ENCODE measurements at regions not wholly inside any gene's neighbourhood (a gene's known extent, or its start where the extent isn't known, plus 50 kb on each side); places are given as distances from the start of the nearest gene placed in this dataset.
"Not testable (repeated sequence)": the region's sequence is repeated elsewhere in the genome, so short reads cannot be mapped to it uniquely, and the experiment has no call there.

- no peak overlapping the region for H3K4me2 ChIP-seq (ENCODE audit: insufficient read depth, low read length)
- H3K79me2 ChIP-seq (ENCODE audit: control insufficient read depth, insufficient read depth, low read length): no peaks in the 10 kb centered on the region
- intact Hi-C loops (cut with micrococcal nuclease) (no loop called here), in situ Hi-C loops (cut with MboI) (no loop called here)
- H3K4me1 ChIP-seq (replicated peaks in 1 of 2; ENCODE audit: control insufficient read depth in 2 of 2, insufficient read depth in 2 of 2, low read length in 2 of 2): no peaks in the 10 kb centered on the region
- ChIA-PET POLR2A (no interaction called here), CTCF (ENCODE audit: low intra/inter-chr PET ratio) (no interaction called here)
- no peak overlapping the region for H2AFZ ChIP-seq (ENCODE audit: low read depth, low read length)
- no peak overlapping the region for H3K4me3 ChIP-seq
- no peaks in the 10 kb centered on the region for H4K20me1 ChIP-seq (replicated peaks; ENCODE audit: control insufficient read depth, insufficient read depth, low read length)
- H3K27me3 ChIP-seq (ENCODE audit: control insufficient read depth in 2 of 2, insufficient read depth in 2 of 2, low read length in 2 of 2): no peaks in the 10 kb centered on the region
- no TSS peak for BruUV-seq (replicated peaks)
- no peak overlapping the region for H3K27ac ChIP-seq (ENCODE audit: extremely low read depth, low read depth, low read length)
- TF ChIP-seq MED1 (CRISPR knock-in tag; IDR thresholded peaks at IDR 0.05; ENCODE audit: borderline replicate concordance): no peak
- TF ChIP-seq PCBP1 (IDR thresholded peaks at IDR 0.05; ENCODE audit: low read depth, low read length, poor library complexity, severe bottlenecking): no peak
- TF ChIP-seq RCOR1 (IDR thresholded peaks at IDR 0.05; ENCODE audit: borderline replicate concordance in 1 of 2, low read depth in 2 of 2, low read length in 2 of 2): no peak
- no peak for TF ChIP-seq ZNF274 (IDR thresholded peaks at IDR 0.05; ENCODE audit: borderline replicate concordance, low read depth, low read length)
- no peak for TF ChIP-seq SMC3 (conservative IDR thresholded peaks at IDR 0.05; ENCODE audit: insufficient read depth, low read depth, low read length)
- TF ChIP-seq KDM4B (IDR thresholded peaks at IDR 0.05; ENCODE audit: borderline replicate concordance in 2 of 2, low read depth in 1 of 2): no peak
- no peak for TF ChIP-seq MEF2A (IDR thresholded peaks at IDR 0.05; ENCODE audit: control insufficient read depth, low read depth, low read length)
- TF ChIP-seq POLR3A (IDR thresholded peaks at IDR 0.05; ENCODE audit: borderline replicate concordance, extremely low read depth, insufficient read depth, insufficient read length): no peak
- no peak for TF ChIP-seq MAFG (tag; conservative IDR thresholded peaks at IDR 0.05)
- TF ChIP-seq ZKSCAN8 (CRISPR knock-in tag; IDR thresholded peaks at IDR 0.05): no peak
- no peak for TF ChIP-seq ZNF586 (CRISPR knock-in tag; conservative IDR thresholded peaks at IDR 0.05)
- no peak for TF ChIP-seq KHSRP (IDR thresholded peaks at IDR 0.05)
- no peak for TF ChIP-seq GABPB1 (CRISPR knock-in tag; IDR thresholded peaks at IDR 0.05)
- no peak for TF ChIP-seq PPARD (CRISPR knock-in tag; IDR thresholded peaks at IDR 0.05)
- no peak for TF ChIP-seq ZNF41 (CRISPR knock-in tag; conservative IDR thresholded peaks at IDR 0.05)
- TF ChIP-seq ZNF146 (CRISPR knock-in tag; IDR thresholded peaks at IDR 0.05; ENCODE audit: unreplicated experiment): no peak
- TF ChIP-seq ZNF263 (CRISPR knock-in tag; IDR thresholded peaks at IDR 0.05; ENCODE audit: borderline replicate concordance): no peak
- no peak for TF ChIP-seq TAF9B (IDR thresholded peaks at IDR 0.05; ENCODE audit: partially characterized antibody)
- no peak for TF ChIP-seq ZNF316 (IDR thresholded peaks at IDR 0.05)
- no peak for TF ChIP-seq CREM (IDR thresholded peaks at IDR 0.05; ENCODE audit: low read depth)
- no peaks in the 10 kb centered on the region for H3K36me3 ChIP-seq (ENCODE audit: control insufficient read depth, insufficient read depth, low read length)
- DNase-seq (ENCODE audit: extremely low read depth in 1 of 4, low spot score in 3 of 4): no peak
- no peak overlapping the region for H3K9ac ChIP-seq (ENCODE audit: insufficient read depth in 1 of 2, low read depth in 2 of 2, low read length in 2 of 2)
- no peak for FAIRE-seq
- H3K9me3 ChIP-seq (replicated peaks; ENCODE audit: control insufficient read depth, insufficient read depth, low read depth, low read length): no peaks in the 10 kb centered on the region
- WGBS (ENCODE audit: insufficient coverage, low coverage, missing lambda C conversion rate): 0% methylated on average over 2 of the region's 2 CpGs
- no peaks in the 10 kb centered on the region for H3K9me1 ChIP-seq (ENCODE audit: control insufficient read depth, insufficient read depth, low read length)
- ATAC-seq: no peak
Measured at GRCh38 chr3:109702976-109703375, 365.6 kb upstream of the DPPA4 start.

DNA sequence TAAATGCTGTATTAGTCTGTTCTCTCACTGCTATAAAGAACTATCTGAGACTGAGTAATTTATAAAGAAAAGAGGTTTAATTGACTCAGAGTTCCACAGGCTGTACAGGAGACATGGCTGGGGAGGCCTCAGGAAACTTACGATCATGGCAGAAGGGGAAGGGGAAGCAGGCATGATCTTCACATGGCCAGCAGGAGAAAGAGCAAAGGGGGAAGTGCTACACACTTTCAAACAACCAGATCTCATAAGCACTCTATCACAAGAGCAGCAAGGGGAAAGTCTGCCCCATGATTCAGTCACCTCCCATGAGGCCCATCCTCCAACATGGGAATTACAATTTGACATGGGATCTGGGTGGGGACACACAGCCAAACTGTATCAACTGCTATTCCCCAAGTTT is 367.8 kb upstream of the DPPA4 start:
- in situ Hi-C loops (cut with MboI); intact Hi-C loops (cut with micrococcal nuclease); H3K9me1 ChIP-seq (ENCODE audit: control insufficient read depth, insufficient read depth, low read length); H3K36me3 ChIP-seq (ENCODE audit: control insufficient read depth, insufficient read depth, low read length); H3K4me3 ChIP-seq; H3K27me3 ChIP-seq (ENCODE audit: control insufficient read depth in 2 of 2, insufficient read depth in 2 of 2, low read length in 2 of 2); H3K9me3 ChIP-seq (replicated peaks; ENCODE audit: control insufficient read depth, insufficient read depth, low read depth, low read length); H3K9ac ChIP-seq (ENCODE audit: insufficient read depth in 1 of 2, low read depth in 2 of 2, low read length in 2 of 2); POLR2A ChIA-PET; H3K79me2 ChIP-seq (ENCODE audit: control insufficient read depth, insufficient read depth, low read length); H4K20me1 ChIP-seq (replicated peaks; ENCODE audit: control insufficient read depth, insufficient read depth, low read length); BruUV-seq (replicated peaks); DNase-seq (ENCODE audit: extremely low read depth in 1 of 4, low spot score in 3 of 4); H2AFZ ChIP-seq (ENCODE audit: low read depth, low read length); H3K27ac ChIP-seq (ENCODE audit: extremely low read depth, low read depth, low read length); H3K4me1 ChIP-seq (replicated peaks in 1 of 2; ENCODE audit: control insufficient read depth in 2 of 2, insufficient read depth in 2 of 2, low read length in 2 of 2); FAIRE-seq; CTCF ChIA-PET (ENCODE audit: low intra/inter-chr PET ratio); ATAC-seq; H3K4me2 ChIP-seq (ENCODE audit: insufficient read depth, low read length): not testable (repeated sequence)
- WGBS (ENCODE audit: insufficient coverage, low coverage, missing lambda C conversion rate): 0% methylated on average over 1 of the region's 1 CpG

All from K562 (cell line).